Nephron (organoid): ENCODE measurements at regions not wholly inside any gene's neighbourhood (a gene's known extent, or its start where the extent isn't known, plus 50 kb on each side); places are given as distances from the start of the nearest gene placed in this dataset.

Source experiments
- H3K27ac Mint-ChIP-seq, 3 experiments: 2 replicates each; pipeline ENCODE4 v1.8.0; 2020; ENCODE audit warnings: mixed read lengths in 3 of 3, mild to moderate bottlenecking in 2 of 3, moderate library complexity in 1 of 3
- H3K27me3 Mint-ChIP-seq: 2 replicates; pipeline ENCODE4 v1.8.0; 2021; ENCODE audit warnings: low read depth, mild to moderate bottlenecking, moderate library complexity, mixed read lengths
- H3K36me3 Mint-ChIP-seq: 2 replicates; pipeline ENCODE4 v1.8.0; 2020; ENCODE audit warnings: low read depth, mixed read lengths
- H3K4me1 Mint-ChIP-seq: 2 replicates; pipeline ENCODE4 v1.8.0; 2020; ENCODE audit warnings: mixed read lengths
- H3K4me3 Mint-ChIP-seq, 3 experiments: 2 replicates each; pipeline ENCODE4 v1.8.0; 2020; ENCODE audit warnings: mild to moderate bottlenecking in 3 of 3, mixed read lengths in 3 of 3, moderate library complexity in 2 of 3
- H3K9me3 Mint-ChIP-seq: 2 replicates; pipeline ENCODE4 v1.8.0; 2020; ENCODE audit warnings: mixed read lengths
- TF ChIP-seq, protein P1 (sequence below), 3 experiments: fragments of 200-600 bp; sonication (generic); IDR thresholded peaks; one replicate each; pipeline ENCODE4 v1.5.0; 2021; ENCODE audit warnings: antibody characterized with exemption in 3 of 3; ENCODE audit not compliant: unreplicated experiment in 3 of 3

DNA sequence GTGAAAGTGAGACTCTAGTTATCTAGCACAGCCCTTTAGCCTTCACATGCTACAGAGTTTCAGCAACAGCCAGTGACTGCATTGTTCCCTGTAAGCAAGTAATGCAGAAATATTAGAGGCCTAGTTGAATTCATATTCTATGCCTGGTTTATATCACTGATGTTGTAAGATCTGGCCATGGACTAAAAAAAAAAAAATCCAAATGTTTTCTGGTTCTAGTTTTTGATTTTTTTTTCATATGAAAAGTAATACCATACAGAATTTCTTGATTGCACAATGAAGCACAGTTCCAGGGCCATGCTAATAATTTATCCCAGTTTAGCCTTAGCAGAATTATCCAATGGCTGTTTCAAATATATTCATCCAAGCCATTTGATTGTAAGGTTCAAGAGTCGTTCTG lies 341.5 kb upstream of the DDHD1 start:
- H3K9me3 Mint-ChIP-seq: peaks cover 4% of the 10 kb centered on the region
- no peaks in the 10 kb centered on the region for H3K27me3 Mint-ChIP-seq
- H3K36me3 Mint-ChIP-seq: peaks cover 4% of the 10 kb centered on the region
- TF ChIP-seq, protein P1, sequence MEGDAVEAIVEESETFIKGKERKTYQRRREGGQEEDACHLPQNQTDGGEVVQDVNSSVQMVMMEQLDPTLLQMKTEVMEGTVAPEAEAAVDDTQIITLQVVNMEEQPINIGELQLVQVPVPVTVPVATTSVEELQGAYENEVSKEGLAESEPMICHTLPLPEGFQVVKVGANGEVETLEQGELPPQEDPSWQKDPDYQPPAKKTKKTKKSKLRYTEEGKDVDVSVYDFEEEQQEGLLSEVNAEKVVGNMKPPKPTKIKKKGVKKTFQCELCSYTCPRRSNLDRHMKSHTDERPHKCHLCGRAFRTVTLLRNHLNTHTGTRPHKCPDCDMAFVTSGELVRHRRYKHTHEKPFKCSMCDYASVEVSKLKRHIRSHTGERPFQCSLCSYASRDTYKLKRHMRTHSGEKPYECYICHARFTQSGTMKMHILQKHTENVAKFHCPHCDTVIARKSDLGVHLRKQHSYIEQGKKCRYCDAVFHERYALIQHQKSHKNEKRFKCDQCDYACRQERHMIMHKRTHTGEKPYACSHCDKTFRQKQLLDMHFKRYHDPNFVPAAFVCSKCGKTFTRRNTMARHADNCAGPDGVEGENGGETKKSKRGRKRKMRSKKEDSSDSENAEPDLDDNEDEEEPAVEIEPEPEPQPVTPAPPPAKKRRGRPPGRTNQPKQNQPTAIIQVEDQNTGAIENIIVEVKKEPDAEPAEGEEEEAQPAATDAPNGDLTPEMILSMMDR (IDR thresholded peaks at IDR 0.05; ENCODE audit: unreplicated experiment in 3 of 3): no peak
- no peaks in the 10 kb centered on the region for H3K4me1 Mint-ChIP-seq
- no peak overlapping the region for H3K27ac Mint-ChIP-seq
- no peak overlapping the region for H3K4me3 Mint-ChIP-seq

DNA sequence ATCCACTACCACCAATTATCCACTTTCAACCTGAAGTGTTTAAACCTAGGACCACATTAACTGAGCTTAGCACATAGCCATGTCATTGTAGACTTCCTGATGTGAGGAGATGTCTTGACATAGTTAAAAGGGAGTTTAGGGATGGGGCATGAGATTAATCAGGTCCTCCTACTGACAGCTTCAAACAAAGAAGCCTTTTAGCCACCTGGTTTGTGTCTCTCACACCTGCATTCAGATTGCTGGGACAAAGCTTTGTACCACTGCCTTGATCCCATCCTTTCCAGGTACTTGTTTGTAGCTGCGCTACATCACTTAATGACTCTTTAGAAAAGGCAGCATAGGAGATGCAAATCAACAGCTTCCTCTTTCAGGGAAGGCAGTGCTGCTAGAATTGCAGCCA lies 340.7 kb upstream of the DDHD1 start:
- TF ChIP-seq, protein P1 (IDR thresholded peaks at IDR 0.05; ENCODE audit: unreplicated experiment in 3 of 3): no peak
- peak overlapping the region in 1 of 3 experiments; percentile 68 for H3K27ac Mint-ChIP-seq
- H3K9me3 Mint-ChIP-seq: peaks cover 4% of the 10 kb centered on the region
- H3K4me1 Mint-ChIP-seq: no peaks in the 10 kb centered on the region
- H3K27me3 Mint-ChIP-seq: no peaks in the 10 kb centered on the region
- H3K4me3 Mint-ChIP-seq: no peak overlapping the region
- peaks cover 4% of the 10 kb centered on the region for H3K36me3 Mint-ChIP-seq

- Mint-ChIP-seq H3K9me3 (peaks cover 2% of the 10 kb centered on the region), H3K4me3 (no peak overlapping the region), H3K27ac (peak overlapping the region in 1 of 3 experiments; percentile 68), H3K4me1 (no peaks in the 10 kb centered on the region), H3K27me3 (no peaks in the 10 kb centered on the region), H3K36me3 (peaks cover 4% of the 10 kb centered on the region)
- TF ChIP-seq, protein P1 (IDR thresholded peaks at IDR 0.05; ENCODE audit: unreplicated experiment in 3 of 3): no peak
These were observed 340.2 kb upstream of the DDHD1 start for GRCh38 chr14:53493320-53493719.

DNA sequence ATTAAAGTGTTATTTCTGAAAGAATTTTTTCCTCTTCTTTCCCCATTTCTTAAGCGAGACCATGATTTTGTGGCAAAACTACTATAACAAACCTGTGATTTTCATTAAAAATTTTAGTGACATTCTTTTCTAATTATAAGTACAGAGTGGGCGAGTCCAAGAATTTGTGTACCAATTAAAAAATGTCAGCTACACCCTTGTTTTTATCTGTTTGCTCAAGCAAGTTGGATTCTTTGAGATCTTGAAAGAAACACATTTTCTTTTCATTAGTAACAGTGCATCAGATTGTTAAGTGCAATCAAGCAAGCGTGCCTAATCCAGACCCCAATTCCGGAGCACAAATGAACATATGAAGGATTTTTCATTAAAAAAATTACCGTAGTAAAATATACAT lies 338.8 kb upstream of the DDHD1 start:
- TF ChIP-seq, protein P1 (IDR thresholded peaks at IDR 0.05; ENCODE audit: unreplicated experiment in 3 of 3): no peak
- Mint-ChIP-seq H3K4me3 (no peak overlapping the region), H3K4me1 (no peaks in the 10 kb centered on the region), H3K27me3 (no peaks in the 10 kb centered on the region), H3K9me3 (peaks cover 2% of the 10 kb centered on the region), H3K27ac (no peak overlapping the region), H3K36me3 (peaks cover 4% of the 10 kb centered on the region)

- Mint-ChIP-seq H3K27me3 (no peaks in the 10 kb centered on the region), H3K27ac (no peak overlapping the region), H3K4me3 (no peak overlapping the region), H3K9me3 (peaks cover 2% of the 10 kb centered on the region), H3K4me1 (no peaks in the 10 kb centered on the region), H3K36me3 (peaks cover under 1% of the 10 kb centered on the region)
- TF ChIP-seq, protein P1 (IDR thresholded peaks at IDR 0.05; ENCODE audit: unreplicated experiment in 3 of 3): no peak
These were observed 338.2 kb upstream of the DDHD1 start for GRCh38 chr14:53491256-53491883.

DNA sequence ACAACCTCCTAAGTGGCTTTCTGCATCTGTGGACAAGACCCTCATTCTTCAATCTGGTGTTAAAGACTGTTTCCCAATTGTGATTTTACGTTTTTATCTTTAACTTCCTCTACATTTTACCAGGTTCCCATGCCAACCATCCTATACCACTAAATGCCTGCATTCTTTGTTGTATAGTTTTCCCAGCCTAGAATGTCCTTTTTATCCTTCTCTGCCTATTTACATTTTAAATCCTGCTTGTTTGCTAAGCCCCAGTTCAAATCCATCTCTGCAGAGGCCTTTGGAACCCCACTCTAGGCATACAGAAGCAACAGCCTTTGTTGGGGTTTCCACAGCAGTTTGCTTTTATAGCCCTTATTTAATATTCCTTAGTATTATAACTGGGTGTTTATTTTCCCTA lies 325.1 kb upstream of the DDHD1 start:
- no peaks in the 10 kb centered on the region for H3K27me3 Mint-ChIP-seq

More for the DNA sequence above, 325.1 kb upstream of the DDHD1 start:
- Mint-ChIP-seq H3K4me3 (no peak overlapping the region), H3K4me1 (no peaks in the 10 kb centered on the region), H3K27ac (no peak overlapping the region), H3K36me3 (no peaks in the 10 kb centered on the region), H3K9me3 (peaks cover 12% of the 10 kb centered on the region)
- TF ChIP-seq, protein P1 (IDR thresholded peaks at IDR 0.05; ENCODE audit: unreplicated experiment in 3 of 3): no peak
